GM23338 (cell line): ENCODE measurements at regions not wholly inside any gene's neighbourhood (a gene's known extent, or its start where the extent isn't known, plus 50 kb on each side); places are given as distances from the start of the nearest gene placed in this dataset.

Experiments used
- POLR2AphosphoS5 ChIP-seq: IDR thresholded peaks from 2 replicates; pipeline ENCODE4 v1.6.1; 2016; ENCODE audit warnings: antibody characterized with exemption, low read depth
- TF ChIP-seq, protein P1 (sequence below), 2 experiments: fragments of 200-600 bp in 1 of 2; sonication (generic) in 1 of 2; conservative IDR thresholded peaks; 2 replicates each; pipeline versions ENCODE4 v1.5.1 to v1.6.1; 2016 to 2017; ENCODE audit warnings: antibody characterized with exemption in 2 of 2, low read depth in 2 of 2, mild to moderate bottlenecking in 2 of 2, moderate library complexity in 1 of 2

DNA sequence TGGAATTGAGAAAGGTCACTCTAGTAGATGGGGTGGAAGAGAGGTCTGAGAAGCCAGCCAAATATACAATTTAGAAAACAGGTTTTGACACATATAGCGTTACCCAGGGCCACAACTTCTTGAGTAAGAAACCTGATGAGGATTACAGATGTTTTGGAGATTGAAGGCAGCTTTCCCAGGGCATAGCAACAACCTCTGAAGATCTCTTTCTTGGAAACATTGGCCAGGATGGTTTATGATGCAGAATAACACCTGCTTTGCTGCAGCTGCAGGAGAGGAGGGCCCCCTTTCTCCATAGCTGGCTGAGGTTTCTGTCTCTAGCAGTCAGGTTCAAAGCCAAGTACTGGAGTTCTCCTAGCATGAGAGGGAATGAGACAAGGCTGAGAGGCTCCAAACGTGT is 75.1 kb upstream of the NUP50 start:
- TF ChIP-seq, protein P1, sequence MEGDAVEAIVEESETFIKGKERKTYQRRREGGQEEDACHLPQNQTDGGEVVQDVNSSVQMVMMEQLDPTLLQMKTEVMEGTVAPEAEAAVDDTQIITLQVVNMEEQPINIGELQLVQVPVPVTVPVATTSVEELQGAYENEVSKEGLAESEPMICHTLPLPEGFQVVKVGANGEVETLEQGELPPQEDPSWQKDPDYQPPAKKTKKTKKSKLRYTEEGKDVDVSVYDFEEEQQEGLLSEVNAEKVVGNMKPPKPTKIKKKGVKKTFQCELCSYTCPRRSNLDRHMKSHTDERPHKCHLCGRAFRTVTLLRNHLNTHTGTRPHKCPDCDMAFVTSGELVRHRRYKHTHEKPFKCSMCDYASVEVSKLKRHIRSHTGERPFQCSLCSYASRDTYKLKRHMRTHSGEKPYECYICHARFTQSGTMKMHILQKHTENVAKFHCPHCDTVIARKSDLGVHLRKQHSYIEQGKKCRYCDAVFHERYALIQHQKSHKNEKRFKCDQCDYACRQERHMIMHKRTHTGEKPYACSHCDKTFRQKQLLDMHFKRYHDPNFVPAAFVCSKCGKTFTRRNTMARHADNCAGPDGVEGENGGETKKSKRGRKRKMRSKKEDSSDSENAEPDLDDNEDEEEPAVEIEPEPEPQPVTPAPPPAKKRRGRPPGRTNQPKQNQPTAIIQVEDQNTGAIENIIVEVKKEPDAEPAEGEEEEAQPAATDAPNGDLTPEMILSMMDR (conservative IDR thresholded peaks at IDR 0.05; ENCODE audit: low read depth in 2 of 2), result no peak
- no peak for TF ChIP-seq POLR2AphosphoS5
